Suppressor macrophage (primary cell): ENCODE measurements at regions not wholly inside any gene's neighbourhood (a gene's known extent, or its start where the extent isn't known, plus 50 kb on each side); places are given as distances from the start of the nearest gene placed in this dataset.
"Not testable (repeated sequence)": the region's sequence is repeated elsewhere in the genome, so short reads cannot be mapped to it uniquely, and the experiment has no call there.

Source experiments
- DNase-seq, 4 experiments: peaks; one replicate each; pipeline ENCODE4 v3.0.0-alpha.2; 2020 to 2022

DNA sequence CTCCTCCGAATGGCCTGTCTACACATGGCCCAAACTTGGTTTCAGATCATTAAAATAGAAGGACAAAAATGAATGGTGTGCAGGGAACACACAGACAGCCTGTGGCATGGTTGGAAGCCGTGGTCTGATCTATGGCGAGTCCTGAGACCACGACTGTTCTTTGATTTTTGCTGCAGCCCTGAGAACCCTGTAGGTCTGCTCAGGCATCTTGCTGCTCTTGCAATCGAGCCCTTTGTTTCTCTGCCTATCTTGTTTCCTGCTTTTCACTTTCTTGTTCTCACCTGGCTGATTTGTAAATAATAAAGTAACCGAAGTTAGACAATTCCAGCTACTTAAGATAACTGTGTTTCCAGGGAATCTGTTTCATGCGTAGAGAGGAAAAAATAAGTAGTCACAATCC lies 54.1 kb upstream of the NBPF9 start:
- not testable (repeated sequence) for DNase-seq

DNA sequence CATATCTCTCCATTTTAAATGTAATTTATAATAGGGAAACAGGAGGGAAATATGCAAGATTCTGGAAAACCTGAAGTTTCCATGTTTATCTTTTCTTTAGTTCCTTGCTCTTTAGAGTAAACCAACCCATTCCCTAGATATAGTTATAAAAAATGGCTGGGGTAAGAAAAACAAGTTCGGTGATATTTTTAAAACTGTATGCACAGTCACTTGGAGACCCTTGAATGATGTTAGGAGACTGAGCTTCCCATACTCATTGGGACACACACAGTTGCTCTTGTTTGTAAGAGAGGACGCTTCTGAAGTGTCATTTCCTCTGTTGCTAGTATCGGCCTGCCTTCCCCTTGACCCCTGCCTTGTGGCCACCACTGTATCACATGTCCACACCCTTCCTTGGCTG lies 55.0 kb upstream of the NBPF9 start:
- peak in 1 of 4 experiments; percentile 5 for DNase-seq

DNA sequence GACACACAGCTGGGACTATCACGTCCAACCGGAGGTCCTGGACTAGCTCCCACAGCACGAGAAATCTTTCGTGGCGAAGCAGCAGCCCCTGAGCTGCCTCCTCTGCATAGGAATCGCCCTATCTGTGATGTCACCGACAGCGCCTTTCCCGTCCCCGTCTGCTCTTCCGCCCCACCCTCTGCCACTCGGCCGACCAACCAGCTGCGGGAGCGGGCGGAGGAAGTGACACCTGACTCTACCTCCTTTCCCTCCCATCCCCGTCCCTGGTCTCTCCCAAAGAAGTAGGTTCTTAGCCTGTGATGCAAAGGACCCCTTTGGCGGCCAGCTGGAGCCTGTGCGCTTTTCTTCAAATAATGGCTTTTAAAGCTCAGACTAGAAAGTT lies 59.7 kb upstream of the NBPF9 start:
- not testable (repeated sequence) for DNase-seq

DNA sequence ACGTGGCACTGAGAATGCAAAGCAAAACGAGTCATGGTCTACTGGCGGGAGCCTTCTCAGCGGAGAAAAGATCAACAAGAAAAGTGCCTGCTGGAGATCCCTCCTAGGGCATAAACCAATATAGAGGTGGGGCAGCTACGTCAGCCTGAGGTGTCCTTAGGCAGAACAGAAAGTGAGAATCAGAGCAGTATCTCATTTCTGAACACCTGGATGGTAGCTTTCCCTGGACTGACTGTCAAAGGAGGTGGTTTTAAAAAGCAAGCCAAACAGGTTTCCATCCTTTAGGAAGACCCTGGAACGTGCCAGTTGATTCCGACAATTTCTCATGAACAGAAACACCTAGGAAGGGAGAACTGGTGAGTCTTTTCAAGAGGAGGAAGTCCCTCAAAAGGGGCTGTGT lies 71.4 kb upstream of the NBPF9 start:
- not testable (repeated sequence) for DNase-seq

DNA sequence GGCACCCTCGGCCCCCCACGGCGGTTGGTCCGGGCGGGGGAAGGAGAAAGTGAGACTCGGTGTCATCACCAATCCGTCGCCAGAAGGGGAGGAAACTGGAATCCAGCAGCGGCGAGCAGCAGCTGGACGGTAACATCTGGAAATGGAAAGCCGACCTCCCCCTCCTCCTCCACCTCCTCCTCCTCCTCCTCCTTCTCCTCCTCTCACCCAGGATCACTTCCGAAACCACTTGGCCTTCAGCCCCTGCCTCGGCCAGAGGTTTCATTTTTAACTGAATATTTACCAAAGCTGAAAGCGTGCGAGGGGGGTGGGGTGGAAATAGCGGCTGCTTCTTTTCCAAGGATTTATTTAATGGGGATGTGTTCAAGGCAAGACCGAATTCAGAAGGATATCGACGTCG lies 72.5 kb upstream of the NBPF9 start:
- DNase-seq = not testable (repeated sequence)

DNA sequence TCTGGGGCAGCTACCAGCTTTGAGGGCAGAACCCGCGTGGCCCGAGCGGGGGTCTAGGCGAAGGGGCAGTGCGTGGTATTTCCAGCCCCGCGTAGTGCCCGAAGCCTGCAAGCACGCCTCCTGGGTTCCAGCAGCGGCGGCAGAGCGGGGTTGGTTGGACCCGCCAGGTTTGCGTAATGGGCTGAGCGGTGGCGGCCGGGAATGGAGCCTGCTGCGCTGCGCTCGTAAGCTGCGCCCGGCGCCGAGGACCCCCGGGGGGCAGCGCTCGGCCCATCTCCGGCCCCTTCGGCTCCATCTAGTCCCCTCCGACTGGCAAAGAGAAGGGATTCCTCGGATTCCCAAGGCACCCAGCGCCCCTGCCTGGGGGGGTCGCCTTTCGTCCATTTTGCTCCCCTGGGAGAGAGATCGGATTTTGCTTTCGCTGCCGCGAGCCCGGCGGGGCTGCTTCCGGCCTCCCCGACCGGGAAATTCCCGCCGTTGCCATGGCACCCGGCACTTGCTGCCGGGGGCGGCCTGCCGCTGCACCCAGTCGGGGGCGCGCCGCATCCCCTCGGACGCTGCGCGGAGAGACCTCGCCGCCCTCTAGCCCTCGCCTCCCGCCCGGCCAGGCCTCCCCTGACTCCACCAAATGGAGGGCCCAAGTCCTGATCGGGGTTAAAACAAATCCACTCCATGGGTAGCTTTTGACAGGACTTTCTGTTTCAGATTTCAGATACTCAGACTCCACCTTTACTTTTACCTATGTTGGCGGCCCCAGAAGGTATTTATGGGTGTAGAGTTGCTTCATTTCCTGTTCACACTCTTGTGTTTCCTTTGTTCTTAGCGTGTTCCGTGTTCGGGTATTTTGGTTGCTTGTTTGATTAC lies 73.3 kb upstream of the NBPF9 start:
- peak; percentile 1 to 56 (median 20) for DNase-seq

DNA sequence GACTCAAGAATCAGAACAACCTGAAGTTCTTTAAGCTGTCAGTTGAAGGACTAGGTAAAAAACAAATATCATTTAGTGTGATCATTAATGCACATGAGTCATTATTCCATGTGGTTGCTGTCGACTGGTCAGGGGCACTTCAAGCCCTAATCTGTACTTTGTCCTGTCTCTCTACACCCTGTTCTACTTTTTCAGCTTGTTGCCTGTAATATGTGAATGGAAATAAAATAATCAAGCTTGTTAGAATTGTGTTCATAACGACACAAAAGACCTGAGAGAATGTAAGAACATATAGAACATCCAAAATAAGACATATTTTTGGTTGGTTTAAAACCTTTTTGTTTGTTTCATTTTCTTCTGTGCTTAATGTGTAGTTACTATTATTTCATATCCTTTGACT lies 87.4 kb upstream of the NBPF9 start:
- not testable (repeated sequence) for DNase-seq

DNA sequence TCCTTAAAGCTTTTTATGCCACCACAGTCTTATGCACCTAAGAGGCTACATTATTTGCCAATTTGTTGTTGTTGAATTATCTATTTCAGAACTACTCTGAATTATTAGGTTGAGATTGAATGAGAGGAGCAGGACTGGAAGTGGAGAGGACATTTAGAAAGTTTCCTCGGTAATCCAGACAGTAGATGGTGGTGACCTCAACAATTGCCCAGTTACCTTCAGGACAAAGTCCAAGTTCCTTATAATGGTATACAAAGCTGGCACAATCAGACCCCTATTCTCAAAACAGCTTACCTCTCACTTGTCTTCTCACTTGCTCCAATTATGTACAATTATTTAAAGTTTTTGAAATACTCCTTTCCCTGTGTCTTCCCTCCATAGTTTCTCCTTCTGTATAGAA lies 93.3 kb upstream of the NBPF9 start:
- not testable (repeated sequence) for DNase-seq

DNA sequence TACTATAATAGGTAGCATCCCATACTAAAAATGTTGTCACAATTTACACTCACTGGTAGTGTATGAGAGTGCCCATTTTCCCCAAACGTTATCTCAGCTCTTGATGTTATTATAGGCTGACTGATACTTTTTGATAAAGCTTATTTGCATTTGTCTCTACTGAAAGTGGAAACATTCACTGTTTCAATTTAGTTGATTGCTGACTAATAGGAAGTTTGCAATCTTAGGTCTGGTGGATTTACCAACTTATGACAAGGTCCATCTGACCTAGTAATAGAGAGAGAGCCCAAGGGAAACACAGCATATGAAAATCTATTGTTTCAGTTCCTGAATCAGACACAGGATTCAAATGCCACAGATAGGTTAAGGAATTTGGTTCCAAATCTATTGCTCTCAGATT lies 97.2 kb upstream of the NBPF9 start:
- peak; percentile 2 to 60 (median 38) for DNase-seq

DNA sequence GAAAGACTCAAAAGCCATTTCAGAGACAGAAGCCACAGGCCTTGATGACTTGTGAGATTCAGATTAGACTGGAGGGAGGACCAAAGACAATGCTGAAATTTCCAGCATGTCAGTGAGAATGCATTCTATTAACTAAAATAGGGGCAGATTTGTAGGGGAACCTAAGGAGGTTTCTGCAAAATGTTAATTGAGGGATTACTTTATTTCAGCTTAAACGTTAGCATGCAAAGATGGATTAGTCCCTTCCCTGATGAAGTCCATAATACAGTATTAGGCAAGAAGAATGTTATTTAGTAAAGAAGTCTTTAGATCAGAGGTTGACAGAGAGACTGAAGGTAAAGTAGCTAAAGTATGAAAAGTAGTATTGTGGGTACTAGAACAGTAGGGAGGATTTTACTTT lies 98.9 kb upstream of the NBPF9 start:
- not testable (repeated sequence) for DNase-seq

DNA sequence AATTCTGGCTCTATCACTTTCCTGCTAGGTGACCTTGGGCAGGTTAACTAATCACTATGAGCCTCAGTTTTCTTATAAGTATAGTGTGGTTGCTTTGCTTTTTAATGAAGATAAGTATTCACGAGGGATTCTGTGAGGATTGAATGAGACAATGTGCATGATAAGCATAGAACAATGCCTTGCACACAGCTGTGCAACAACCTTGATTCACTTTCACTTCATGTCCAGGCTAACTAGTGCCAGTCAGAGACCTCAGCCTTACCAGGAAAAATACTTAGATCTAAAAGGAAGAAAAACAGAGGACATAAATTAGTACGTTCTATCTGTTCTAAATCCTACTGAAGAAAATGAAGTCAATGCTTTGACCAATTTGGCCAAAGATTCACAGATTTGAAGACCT lies 101.0 kb upstream of the NBPF9 start:
- not testable (repeated sequence) for DNase-seq

DNA sequence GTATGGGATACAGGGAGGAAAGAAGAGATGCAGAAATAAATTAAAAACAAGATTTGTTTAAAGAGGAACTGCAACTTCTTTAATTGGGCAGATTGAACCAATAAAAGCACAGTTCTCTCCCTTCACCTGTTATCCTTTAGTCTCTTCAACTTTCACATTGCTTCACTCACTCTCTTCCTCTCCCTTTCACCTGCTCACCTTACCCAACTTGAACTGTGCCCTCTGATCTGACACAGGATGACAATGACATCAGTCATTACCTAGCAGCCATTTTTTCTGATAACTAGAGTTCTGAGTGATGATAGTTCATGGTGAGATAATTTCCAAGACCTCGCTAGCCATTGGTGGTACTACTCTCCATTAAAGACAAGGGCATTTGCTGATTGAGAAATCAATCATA lies 105.5 kb upstream of the NBPF9 start:
- DNase-seq = not testable (repeated sequence)

DNA sequence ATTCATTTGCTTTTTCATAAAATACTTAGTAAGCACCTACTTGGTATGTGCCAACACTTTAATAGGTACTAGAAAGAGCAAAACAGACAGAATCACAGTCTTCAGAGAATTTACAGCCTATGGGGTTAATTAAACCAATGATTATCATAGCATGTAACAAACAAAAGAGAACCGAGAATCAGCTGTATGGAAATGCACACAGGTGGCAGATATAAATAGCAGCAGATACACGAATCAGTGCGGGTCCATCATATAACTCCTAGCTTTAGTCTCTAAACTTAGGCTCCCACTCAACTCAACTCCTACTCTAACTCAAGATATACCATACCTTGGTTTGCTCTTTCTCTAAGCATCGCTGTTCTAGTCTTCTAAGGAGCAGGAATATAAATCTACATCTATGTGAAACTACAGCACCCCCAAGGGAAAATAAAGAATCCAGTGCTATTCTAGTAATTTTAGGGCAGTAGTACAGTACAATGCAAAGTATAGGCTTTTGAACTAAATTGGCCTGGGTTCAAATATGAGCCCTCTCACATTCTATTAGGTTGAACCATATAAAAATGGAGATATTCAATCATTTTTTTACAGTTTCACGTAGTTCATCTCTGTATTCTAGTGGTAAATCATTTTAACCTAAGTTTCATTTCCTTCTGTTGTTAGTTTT lies 108.5 kb upstream of the NBPF9 start:
- not testable (repeated sequence) for DNase-seq

DNA sequence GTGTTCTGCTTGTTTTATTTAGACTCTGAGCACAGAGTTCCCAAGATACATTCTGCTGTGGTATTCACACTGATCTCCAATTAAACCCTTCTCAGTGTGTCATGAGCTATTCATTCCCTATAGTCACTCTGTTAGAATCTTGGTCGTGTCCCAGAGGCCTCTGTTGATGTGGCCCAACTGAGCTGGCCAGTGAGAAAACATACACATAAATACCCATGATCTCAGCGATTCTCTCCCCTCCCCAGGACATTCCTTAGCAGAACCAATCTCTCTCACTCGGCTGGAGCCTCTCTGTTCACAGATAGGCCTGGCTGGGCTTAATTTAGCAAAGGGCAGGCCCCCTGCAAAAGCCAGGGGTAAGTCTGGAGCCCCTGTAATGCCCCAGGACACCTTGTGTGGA lies 109.6 kb upstream of the NBPF9 start:
- DNase-seq = not testable (repeated sequence)

DNA sequence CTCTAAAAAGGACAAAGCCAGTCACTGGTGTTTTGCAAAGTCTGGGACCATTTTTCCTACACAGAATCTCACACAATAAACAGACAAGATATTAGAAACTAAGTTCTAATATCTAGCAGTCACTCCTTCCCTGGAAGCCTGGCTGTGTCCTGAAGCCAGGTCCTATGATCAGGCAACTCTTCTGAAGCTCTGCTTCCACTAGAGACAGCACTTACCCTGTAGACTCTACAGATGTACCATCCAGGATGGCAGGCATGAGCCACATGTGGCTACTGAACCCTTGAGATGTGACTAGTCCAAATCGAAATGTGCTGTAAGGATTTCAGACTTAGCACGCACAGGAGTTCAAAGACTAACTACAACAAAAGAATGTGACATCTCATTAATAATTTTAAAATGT lies 110.3 kb upstream of the NBPF9 start:
- not testable (repeated sequence) for DNase-seq

DNA sequence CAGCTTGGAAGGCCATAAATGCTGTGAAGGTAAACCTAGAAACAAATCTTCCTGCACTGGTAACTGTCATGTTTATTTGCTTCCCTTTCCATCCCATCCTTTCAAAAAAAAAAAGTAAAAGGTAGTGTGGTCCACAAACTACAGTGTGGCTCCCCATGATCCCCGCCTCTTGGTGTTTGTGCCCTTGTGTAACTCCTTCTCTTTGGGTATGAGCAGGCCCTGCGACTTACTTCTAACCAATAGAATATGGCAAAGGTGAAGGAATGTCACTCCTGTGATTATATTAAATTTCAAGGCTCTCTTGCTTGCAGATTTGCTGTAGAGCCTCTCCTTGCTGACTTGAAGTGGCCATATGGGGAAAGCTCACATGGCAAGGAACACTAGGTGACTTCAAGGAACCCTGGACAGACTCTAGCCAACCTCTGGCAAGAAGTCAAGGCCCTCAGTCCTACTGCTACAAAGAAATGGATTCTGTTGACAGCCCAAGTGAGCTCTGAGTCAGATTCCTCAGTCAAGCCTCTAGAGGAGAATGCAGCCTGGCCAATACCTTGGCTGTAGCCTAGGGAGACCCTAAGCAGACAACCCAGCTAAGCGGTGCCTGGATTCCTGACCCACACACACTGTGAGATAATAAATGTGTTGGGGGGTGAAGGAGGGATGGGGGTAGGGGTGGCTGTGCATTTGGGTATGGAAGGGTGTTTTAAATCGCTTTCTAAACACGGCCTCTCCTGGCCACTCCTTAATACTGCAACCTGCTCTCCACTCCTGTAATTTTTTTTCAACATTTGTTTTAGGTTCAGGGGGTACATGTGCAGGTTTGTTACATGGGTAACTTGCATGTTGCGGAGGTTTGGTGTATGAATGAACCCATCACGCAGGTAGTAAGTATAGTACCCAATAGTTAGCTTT lies 115.0 kb upstream of the NBPF9 start:
- DNase-seq = not testable (repeated sequence)

DNA sequence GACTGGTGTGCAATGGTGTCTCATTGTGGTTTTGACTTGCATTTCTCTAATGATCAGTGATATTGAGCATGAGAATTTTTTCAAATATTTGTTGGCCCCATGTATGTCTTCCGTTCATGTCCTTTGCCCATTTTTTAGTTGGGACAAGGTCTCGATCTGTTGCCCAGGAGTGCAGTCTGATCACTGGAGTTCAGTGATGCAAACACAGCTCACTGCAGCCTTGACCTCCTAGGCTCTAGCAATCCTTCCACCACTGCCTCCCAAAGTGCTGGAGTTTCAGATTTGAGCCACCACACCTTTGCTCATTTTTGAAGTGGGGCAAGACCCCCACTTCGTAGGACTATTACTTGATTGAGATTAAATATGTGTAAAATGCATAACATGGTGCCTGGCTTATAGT lies 116.2 kb upstream of the NBPF9 start:
- not testable (repeated sequence) for DNase-seq

DNA sequence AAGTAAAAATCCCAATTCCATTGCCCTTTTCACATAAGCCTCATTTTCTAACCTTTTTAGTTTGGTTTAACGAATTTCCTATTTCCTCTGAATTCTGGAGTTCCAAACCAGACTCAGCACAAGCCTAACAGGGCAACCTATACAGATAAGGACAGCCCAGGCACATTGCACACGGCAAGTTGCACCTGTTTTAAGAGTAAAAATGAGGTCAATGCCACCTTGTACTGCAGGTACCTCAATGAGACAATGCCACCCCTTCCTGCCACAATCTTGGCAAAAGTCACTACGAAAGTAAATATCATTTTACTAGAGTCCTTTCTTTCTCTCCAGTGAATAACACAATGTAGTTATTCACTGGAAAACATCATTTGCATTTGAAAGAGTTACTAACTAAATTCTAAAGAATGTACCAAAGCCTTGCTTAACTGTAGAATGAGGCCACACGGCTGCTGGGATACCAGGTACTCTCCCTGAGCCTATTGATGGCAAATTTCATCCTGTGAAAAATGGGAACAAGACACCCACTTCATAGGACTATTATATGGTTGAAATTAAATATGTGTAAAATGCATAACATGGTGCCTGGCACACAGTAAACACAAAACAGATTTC lies 117.2 kb upstream of the NBPF9 start:
- DNase-seq = not testable (repeated sequence)

DNA sequence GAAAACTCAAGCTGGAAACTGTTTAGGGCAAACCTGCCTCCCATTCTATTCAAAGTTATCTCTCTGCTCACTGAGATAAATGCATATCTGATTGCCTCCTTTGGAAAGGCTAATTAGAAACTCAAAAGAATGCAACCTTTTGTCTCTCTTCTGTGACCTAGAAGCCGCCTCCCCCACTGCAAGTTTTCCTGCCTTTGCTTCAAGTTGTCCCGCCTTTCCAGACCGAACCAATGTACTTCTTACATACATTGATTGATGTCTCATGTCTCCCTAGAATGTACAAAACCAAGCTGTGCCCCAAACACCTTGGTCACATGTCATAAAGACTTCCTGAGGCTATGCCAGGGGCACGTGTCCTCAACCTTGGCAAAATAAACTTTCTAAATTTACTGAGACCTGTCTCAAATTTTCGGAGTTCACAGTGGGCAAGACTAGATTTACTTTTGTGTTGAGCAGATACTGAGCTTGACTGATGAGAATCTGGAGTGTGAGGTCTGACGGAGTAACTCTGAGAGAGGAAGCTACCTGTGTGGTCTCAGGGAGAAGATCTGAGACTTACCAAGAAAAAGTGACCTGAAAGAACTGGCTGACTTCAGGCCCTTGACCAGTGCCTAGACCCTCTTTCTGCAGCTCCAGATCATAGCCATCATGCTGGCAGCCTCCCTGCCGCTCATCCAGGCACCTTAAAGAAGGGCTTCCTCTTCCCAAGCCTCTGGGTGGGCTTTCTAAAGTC lies 124.7 kb upstream of the NBPF9 start:
- not testable (repeated sequence) for DNase-seq

DNA sequence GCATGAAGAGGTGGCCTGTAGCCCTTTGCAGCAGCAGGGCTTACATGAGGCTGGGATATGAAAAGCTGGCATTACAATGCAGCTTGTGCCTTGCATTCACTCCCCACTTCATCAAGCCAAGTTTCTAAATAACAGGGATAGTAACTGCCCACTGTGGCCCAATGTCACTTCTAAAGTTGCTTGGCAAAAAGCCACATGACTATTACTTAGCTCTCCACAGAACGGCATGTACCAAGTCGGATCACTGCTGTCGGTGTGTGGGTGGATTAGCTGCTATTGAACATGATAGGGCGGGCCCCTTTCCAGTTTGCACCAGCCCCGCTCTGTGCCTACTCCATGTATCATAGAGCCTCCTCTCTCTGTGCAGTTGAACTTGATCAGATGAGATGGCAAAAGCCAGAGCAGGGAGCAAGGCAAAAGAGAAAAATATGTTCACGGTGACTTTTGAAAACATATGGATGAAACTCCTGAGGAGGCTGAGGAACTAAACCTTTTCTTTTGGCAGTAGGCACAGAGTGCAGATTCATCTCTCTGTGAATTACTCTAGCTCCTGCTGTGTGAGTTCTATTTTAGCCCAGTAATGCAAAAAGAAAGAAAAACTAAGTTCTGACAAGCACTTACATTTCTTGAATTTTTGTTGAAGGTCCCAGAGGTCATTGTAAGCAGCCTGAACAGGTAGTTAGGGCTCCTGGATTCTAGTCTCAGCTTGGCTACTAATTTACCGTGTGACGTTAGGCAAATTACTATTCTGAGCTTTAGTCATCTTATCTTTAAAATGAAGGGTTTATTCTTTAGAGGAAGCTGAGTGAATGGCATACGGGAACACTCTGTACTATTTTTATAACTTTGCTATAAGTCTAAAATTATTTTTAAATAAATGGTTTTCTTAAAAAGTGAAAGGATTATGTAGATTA lies 125.6 kb upstream of the NBPF9 start:
- DNase-seq = not testable (repeated sequence)

DNA sequence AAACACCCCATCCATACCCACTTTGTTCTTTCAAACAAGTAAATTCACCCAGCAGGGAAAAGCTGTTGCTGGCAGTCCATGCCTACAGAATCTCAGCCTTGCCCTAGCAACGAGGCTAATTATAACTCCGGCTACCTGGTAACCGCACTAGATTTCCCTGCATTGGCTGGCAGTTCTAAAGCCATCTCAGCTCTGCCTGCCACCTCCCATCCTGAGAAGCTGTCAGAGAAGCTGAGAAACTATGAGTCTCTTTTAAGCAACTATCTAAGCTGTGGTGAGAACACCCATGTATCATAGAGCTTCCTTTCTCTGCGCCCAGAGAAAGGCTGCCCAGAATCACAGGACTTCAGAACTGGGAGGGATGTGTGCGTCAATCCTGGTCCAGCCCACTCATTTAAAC lies 126.5 kb upstream of the NBPF9 start:
- DNase-seq = not testable (repeated sequence)
